GM12878 (cell line): ENCODE measurements at regions not wholly inside any gene's neighbourhood (a gene's known extent, or its start where the extent isn't known, plus 50 kb on each side); places are given as distances from the start of the nearest gene placed in this dataset.

Source experiments
- ATAC-seq: fragments of 200-7000 bp; cut with Tn5 transposase; 3 replicates; pipeline ENCODE4 v1.9.1; 2020; ENCODE audit warnings: mild to moderate bottlenecking, moderate library complexity
- BruUV-seq: library from RNA; stranded (reverse); fragments of 400-500 nt; replicated peaks from 2 replicates; lab custom pipeline; 2021; lab: Mats Ljungman, UMichigan
- CTCF ChIA-PET: fragments of 300-600 bp; sonication (Branson Sonifier 250); formaldehyde crosslinking; extraction: SDS; loops from one replicate; lab custom pipeline; 2021; ENCODE audit warnings: inconsistent platforms; lab: Yijun Ruan, JAX
- POLR2A ChIA-PET: fragments of 350-600 bp; formaldehyde crosslinking; extraction: SDS; loops from one replicate; lab custom pipeline; 2021; ENCODE audit warnings: inconsistent platforms; lab: Charles Lee
- RAD21 ChIA-PET: fragments of 300-600 bp; sonication (Branson Sonifier 250); formaldehyde crosslinking; loops from one replicate; lab custom pipeline; 2023; ENCODE audit warnings: antibody characterized with exemption; ENCODE audit not compliant: unreplicated experiment; lab: Charles Lee
- SMC1A ChIA-PET: fragments of 300-600 bp; sonication (Branson Sonifier 250); formaldehyde crosslinking; loops from one replicate; lab custom pipeline; 2023; ENCODE audit not compliant: unreplicated experiment, uncharacterized antibody; lab: Charles Lee
- DNase-seq: peaks from one replicate; pipeline ENCODE4 v3.0.0-alpha.2; 2011; ENCODE audit warnings: low read depth, low spot score
- FAIRE-seq: peaks from 3 replicates; lab custom pipeline; 2011; peaks lifted over from hg19 to GRCh38; lab: Jason Lieb, UNC
- H2AFZ ChIP-seq: 2 replicates; pipeline ENCODE4 v1.6.0; 2011; ENCODE audit warnings: low read depth, low read length, control low read depth; ENCODE audit not compliant: control insufficient read depth
- H3K27ac ChIP-seq: 2 replicates; pipeline ENCODE4 v1.5.1; 2011; ENCODE audit warnings: control low read depth; ENCODE audit not compliant: control insufficient read depth, insufficient read depth
- H3K27me3 ChIP-seq, 2 experiments: replicated peaks in 1 of 2; 2 replicates each; pipeline versions ENCODE4 v1.6.0 to v1.6.1; 2011; ENCODE audit warnings: low read length in 1 of 2; ENCODE audit not compliant: control insufficient read depth in 2 of 2, insufficient read depth in 2 of 2
- H3K36me3 ChIP-seq, 2 experiments: 2 replicates each; pipeline ENCODE4 v1.5.1; 2011; ENCODE audit warnings: low read length in 1 of 2; ENCODE audit not compliant: control insufficient read depth in 2 of 2, insufficient read depth in 2 of 2
- H3K4me1 ChIP-seq: 2 replicates; pipeline ENCODE4 v1.6.1; 2011; ENCODE audit warnings: mild to moderate bottlenecking, low read length, moderate library complexity, mixed read lengths; ENCODE audit not compliant: control insufficient read depth, insufficient read depth
- H3K4me2 ChIP-seq: 2 replicates; pipeline ENCODE4 v1.6.0; 2011; ENCODE audit warnings: control low read depth; ENCODE audit not compliant: control insufficient read depth, insufficient read depth
- H3K4me3 ChIP-seq: fragments of 200-600 bp; sonication (generic); 2 replicates; pipeline ENCODE4 v1.5.1; 2016
- H3K79me2 ChIP-seq: 2 replicates; pipeline ENCODE4 v1.6.0; 2011; ENCODE audit warnings: low read length; ENCODE audit not compliant: control insufficient read depth, insufficient read depth
- H3K9ac ChIP-seq: 2 replicates; pipeline ENCODE4 v1.8.0; 2011; ENCODE audit warnings: low read length, control low read depth, mixed read lengths; ENCODE audit not compliant: control insufficient read depth, insufficient read depth
- H3K9me3 ChIP-seq: replicated peaks from 3 replicates; pipeline ENCODE4 v1.5.1; 2011; ENCODE audit warnings: mild to moderate bottlenecking, low read length; ENCODE audit not compliant: control insufficient read depth, insufficient read depth
- H4K20me1 ChIP-seq: 2 replicates; pipeline ENCODE4 v1.6.0; 2011; ENCODE audit not compliant: control insufficient read depth, insufficient read depth
- CHD4 ChIP-seq: fragments of 200-600 bp; sonication (generic); IDR thresholded peaks from 2 replicates; pipeline ENCODE4 v1.6.1; 2016; ENCODE audit warnings: mild to moderate bottlenecking
- CREM ChIP-seq: IDR thresholded peaks from 2 replicates; pipeline ENCODE4 v1.6.1; 2014; ENCODE audit warnings: antibody characterized with exemption, low read depth
- E2F4 ChIP-seq: IDR thresholded peaks from 2 replicates; pipeline ENCODE4 v1.6.1; 2012; ENCODE audit warnings: low read depth, low read length, improper control_type of control experiment
- EED ChIP-seq: sonication (generic); IDR thresholded peaks from 2 replicates; pipeline ENCODE4 v1.6.1; 2016; ENCODE audit warnings: antibody characterized with exemption, low read depth
- EZH2 ChIP-seq: IDR thresholded peaks from 2 replicates; pipeline ENCODE4 v1.6.1; 2012; ENCODE audit warnings: low read depth, mild to moderate bottlenecking, control low read depth, inconsistent platforms, low read length, borderline replicate concordance; ENCODE audit not compliant: control insufficient read depth
- FOXK2 ChIP-seq: fragments of 450-650 bp; IDR thresholded peaks from 2 replicates; pipeline ENCODE4 v1.6.1; 2017; ENCODE audit warnings: mild to moderate bottlenecking, moderate library complexity
- HDGF ChIP-seq: fragments of 450-650 bp; IDR thresholded peaks from 2 replicates; pipeline ENCODE4 v1.6.1; 2016; ENCODE audit warnings: antibody characterized with exemption
- IKZF2 ChIP-seq, 2 experiments: fragments of 450-650 bp; IDR thresholded peaks; 2 replicates each; pipeline ENCODE4 v1.6.1; 2017; ENCODE audit warnings: mild to moderate bottlenecking in 2 of 2, moderate library complexity in 2 of 2
- KDM1A ChIP-seq: fragments of 200-600 bp; sonication (generic); IDR thresholded peaks from 2 replicates; pipeline ENCODE4 v1.6.1; 2016; ENCODE audit warnings: borderline replicate concordance
- MEF2B ChIP-seq: fragments of 450-650 bp; IDR thresholded peaks from 2 replicates; pipeline ENCODE4 v1.6.1; 2018; ENCODE audit warnings: mild to moderate bottlenecking, moderate library complexity; ENCODE audit not compliant: partially characterized antibody, poor library complexity, severe bottlenecking
- PBX3 ChIP-seq: IDR thresholded peaks from 2 replicates; pipeline ENCODE4 v1.6.1; 2011; ENCODE audit warnings: mild to moderate bottlenecking, low read depth, low read length, moderate library complexity; ENCODE audit not compliant: insufficient replicate concordance
- PKNOX1 ChIP-seq: fragments of 450-650 bp; IDR thresholded peaks from 2 replicates; pipeline ENCODE4 v1.6.1; 2016; ENCODE audit warnings: mild to moderate bottlenecking
- RELB ChIP-seq: fragments of 450-650 bp; IDR thresholded peaks from 2 replicates; pipeline ENCODE4 v1.6.1; 2017; ENCODE audit warnings: low read depth, mild to moderate bottlenecking, moderate library complexity
- SMAD1 ChIP-seq: fragments of 450-650 bp; IDR thresholded peaks from 2 replicates; pipeline ENCODE4 v1.6.1; 2018; ENCODE audit warnings: mild to moderate bottlenecking, low read depth; ENCODE audit not compliant: partially characterized antibody
- SMARCA5 ChIP-seq: fragments of 450-650 bp; IDR thresholded peaks from 2 replicates; pipeline ENCODE4 v1.6.1; 2017; ENCODE audit warnings: mild to moderate bottlenecking
- STAT3 ChIP-seq: IDR thresholded peaks from 2 replicates; pipeline ENCODE4 v1.6.1; 2011; ENCODE audit warnings: low read depth, low read length, improper control_type of control experiment
- SUPT20H ChIP-seq: IDR thresholded peaks from 2 replicates; pipeline ENCODE4 v1.6.1; 2011; ENCODE audit warnings: low read depth, mild to moderate bottlenecking, low read length, moderate library complexity, borderline replicate concordance; ENCODE audit not compliant: control insufficient read depth
- YY1 ChIP-seq: IDR thresholded peaks from 2 replicates; pipeline ENCODE4 v1.6.1; 2011; ENCODE audit warnings: low read depth, mild to moderate bottlenecking, low read length
- ZNF207 ChIP-seq: fragments of 450-650 bp; IDR thresholded peaks from 2 replicates; pipeline ENCODE4 v1.6.1; 2014; ENCODE audit warnings: antibody characterized with exemption, mild to moderate bottlenecking, borderline replicate concordance
- ZNF24 ChIP-seq: fragments of 450-650 bp; IDR thresholded peaks from 2 replicates; pipeline ENCODE4 v1.6.1; 2017; ENCODE audit warnings: antibody characterized with exemption, mild to moderate bottlenecking
- WGBS: methylation state at CpG from one replicate; pipeline ENCODE4 v1.1.6; 2016; ENCODE audit warnings: low lambda C conversion rate; ENCODE audit not compliant: insufficient replicate concordance, insufficient coverage; ENCODE audit errors: missing lambda C conversion rate; 5-methylcytosine and 5-hydroxymethylcytosine counted together
- in situ Hi-C: fragments of 300-500 bp; cut with MboI; formaldehyde crosslinking; loops from 9 replicates; pipeline ENCODE4 v1.14.3; 2018; ENCODE audit warnings: mixed read lengths
- intact Hi-C: fragments of 100-400 bp; cut with micrococcal nuclease; formaldehyde crosslinking; loops from one replicate; pipeline ENCODE4 v1.14.2; 2022; ENCODE audit not compliant: unreplicated experiment

DNA sequence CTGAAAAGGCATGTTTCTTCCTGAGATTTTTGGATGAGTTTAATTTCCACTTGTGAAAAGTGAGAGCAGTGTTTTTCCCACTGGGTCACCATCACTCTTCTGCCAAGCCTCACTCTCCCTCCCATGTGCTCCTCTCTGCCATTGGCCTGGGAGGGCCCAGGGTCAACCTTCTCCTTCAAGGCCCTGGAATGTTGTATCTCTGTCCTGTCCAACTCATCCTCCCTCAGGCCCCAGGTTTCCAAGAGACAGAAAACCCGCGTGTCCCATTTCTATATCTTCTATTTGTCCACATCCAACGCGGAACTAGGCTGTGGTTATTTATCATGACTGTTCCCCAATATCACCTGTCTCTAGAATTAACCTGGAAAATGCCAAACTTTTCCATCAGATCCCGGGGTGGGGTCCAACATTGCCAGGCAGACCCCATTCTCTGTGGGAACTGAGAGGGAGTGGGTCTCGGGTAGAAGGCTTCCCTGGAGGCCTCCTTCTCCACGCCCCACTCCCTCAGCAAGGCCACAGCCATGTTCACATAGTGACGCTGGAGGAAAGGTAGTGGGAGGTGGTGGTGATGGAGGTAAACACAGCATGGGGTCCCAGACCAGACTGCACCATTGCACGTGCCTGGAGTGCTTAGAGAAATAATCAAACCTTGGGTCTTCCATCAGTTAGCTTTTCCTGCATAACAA, 173.5 kb downstream of the SCP2D1 start (continued):
- TF ChIP-seq EZH2 = no peak
- TF ChIP-seq YY1 = no peak
- TF ChIP-seq SMARCA5 = no peak
- no peak for TF ChIP-seq ZNF24
- no peak for TF ChIP-seq SMAD1
- TF ChIP-seq SUPT20H = no peak
- no peak for TF ChIP-seq STAT3

- Histone ChIP-seq H3K4me2 (no peak overlapping the region), H3K79me2 (no peaks in the 10 kb centered on the region), H3K4me3 (no peak overlapping the region), H4K20me1 (no peaks in the 10 kb centered on the region), H3K9me3 (no peaks in the 10 kb centered on the region), H3K27me3 (no peaks in the 10 kb centered on the region), H3K9ac (no peak overlapping the region), H3K27ac (no peak overlapping the region), H2AFZ (no peak overlapping the region), H3K4me1 (no peaks in the 10 kb centered on the region), H3K36me3 (no peaks in the 10 kb centered on the region)
- ChIA-PET RAD21 (no interaction called here), SMC1A (no interaction called here), POLR2A (no interaction called here), CTCF (no interaction called here)
- in situ Hi-C loops = no loop called here
- ATAC-seq (no peak), DNase-seq (no peak), FAIRE-seq (no peak)
- no TSS peak for BruUV-seq
- intact Hi-C loops = no loop called here
- WGBS = 32% methylated on average over 5 of the region's 5 CpGs
- TF ChIP-seq RELB = no peak
- no peak for TF ChIP-seq FOXK2
- TF ChIP-seq PBX3 = no peak
- no peak for TF ChIP-seq HDGF
- no peak for TF ChIP-seq ZNF207
- no peak for TF ChIP-seq KDM1A
- TF ChIP-seq E2F4 = no peak
- no peak for TF ChIP-seq PKNOX1
- no peak for TF ChIP-seq IKZF2 (IDR thresholded peaks at IDR 0.05)
- no peak for TF ChIP-seq CREM
- TF ChIP-seq CHD4 = no peak
- TF ChIP-seq SMARCA5 = no peak
- TF ChIP-seq EED = no peak
- TF ChIP-seq MEF2B = no peak
Observed at GRCh38 chr20:18987781-18988360, 174.3 kb downstream of the SCP2D1 start.
